Common myeloid progenitor, CD34-positive (primary cell): ENCODE measurements at regions not wholly inside any gene's neighbourhood (a gene's known extent, or its start where the extent isn't known, plus 50 kb on each side); places are given as distances from the start of the nearest gene placed in this dataset.

Experiments
- CTCF ChIA-PET: fragments of 350-600 bp; sonication (Branson Sonifier 250); formaldehyde crosslinking; loops from one replicate; lab custom pipeline; 2021; ENCODE audit warnings: antibody characterized with exemption; lab: Charles Lee
- POLR2A ChIA-PET: fragments of 350-600 bp; sonication (Branson Sonifier 250); formaldehyde crosslinking; loops from one replicate; lab custom pipeline; 2021; ENCODE audit warnings: antibody characterized with exemption; lab: Charles Lee
- DNase-seq, 3 donors: peaks; one replicate each; pipeline versions ENCODE4 v3.0.0 to v3.0.0-alpha.2; 2013
- H3K27ac ChIP-seq, 2 experiments: 1 replicate in 1 of 2; 2 replicates in 1 of 2; pipeline ENCODE4 v1.7.0; 2013; ENCODE audit warnings: inconsistent platforms in 2 of 2, low read length in 2 of 2, mild to moderate bottlenecking in 2 of 2, low read depth in 1 of 2, moderate library complexity in 1 of 2; ENCODE audit not compliant: severe bottlenecking in 2 of 2, insufficient read depth in 1 of 2, poor library complexity in 1 of 2
- H3K27me3 ChIP-seq, 5 experiments: replicated peaks in 2 of 5; 1 replicate in 3 of 5; 2 replicates in 2 of 5; pipeline versions ENCODE4 v1.6.1 to v1.7.0; 2013; ENCODE audit warnings: low read length in 4 of 5, mild to moderate bottlenecking in 2 of 5, moderate library complexity in 2 of 5, inconsistent platforms in 1 of 5; ENCODE audit not compliant: insufficient read depth in 5 of 5, control insufficient read depth in 4 of 5
- H3K36me3 ChIP-seq, 4 experiments: 1 replicate in 2 of 4; 2 replicates in 2 of 4; pipeline versions ENCODE4 v1.6.1 to v1.7.0; 2013; ENCODE audit warnings: low read length in 3 of 4, control low read depth in 1 of 4, mild to moderate bottlenecking in 1 of 4; ENCODE audit not compliant: control insufficient read depth in 4 of 4, insufficient read depth in 4 of 4
- H3K4me1 ChIP-seq, 4 experiments: 1 replicate in 3 of 4; 2 replicates in 1 of 4; pipeline versions ENCODE4 v1.6.1 to v1.7.1; 2013; ENCODE audit warnings: low read length in 3 of 4, mild to moderate bottlenecking in 3 of 4, control low read depth in 1 of 4, inconsistent platforms in 1 of 4, moderate library complexity in 1 of 4; ENCODE audit not compliant: control insufficient read depth in 4 of 4, insufficient read depth in 4 of 4; ENCODE audit errors: control extremely low read depth in 1 of 4
- H3K4me3 ChIP-seq, 7 experiments: 1 replicate in 4 of 7; 2 replicates in 3 of 7; pipeline versions ENCODE4 v1.5.1 to v1.7.0; 2013; ENCODE audit warnings: mild to moderate bottlenecking in 7 of 7, low read length in 6 of 7, moderate library complexity in 6 of 7, inconsistent platforms in 2 of 7, low read depth in 2 of 7, control low read depth in 1 of 7; ENCODE audit not compliant: insufficient read depth in 4 of 7, control insufficient read depth in 1 of 7; ENCODE audit errors: extremely low read depth in 1 of 7
- H3K9me3 ChIP-seq, 5 experiments: 1 replicate in 4 of 5; 2 replicates in 1 of 5; pipeline versions ENCODE4 v1.6.1 to v1.7.1; 2013; ENCODE audit warnings: low read length in 4 of 5, mild to moderate bottlenecking in 2 of 5, inconsistent platforms in 1 of 5, low read depth in 1 of 5, moderate library complexity in 1 of 5; ENCODE audit not compliant: control insufficient read depth in 4 of 5, insufficient read depth in 2 of 5; ENCODE audit errors: control extremely low read depth in 1 of 5
- WGBS: methylation state at CpG from one replicate; pipeline ENCODE4 v1.1.5; 2013; ENCODE audit not compliant: insufficient coverage; 5-methylcytosine and 5-hydroxymethylcytosine counted together

GRCh38 chr9:73237140-73237539 is 85.5 kb downstream of the ANXA1 start:
- peaks cover 0 to 6% (median 3%) of the 10 kb centered on the region in 4 experiments for H3K4me1 ChIP-seq

GRCh38 chr9:73239570-73240265 is 88.1 kb downstream of the ANXA1 start:
- Histone ChIP-seq H3K4me3 (no peak overlapping the region), H3K4me1 (peaks cover 0 to 8% (median 1%) of the 10 kb centered on the region in 4 experiments), H3K9me3 (no peaks in the 10 kb centered on the region), H3K36me3 (no peaks in the 10 kb centered on the region), H3K27me3 (no peaks in the 10 kb centered on the region), H3K27ac (no peak overlapping the region)
- WGBS: no CpG with 5 or more reads among the region's 2 CpGs
- CTCF ChIA-PET: interaction anchor here (0.9 kb wide), 1 partner anchor 1332 kb away, joined by 3 read pairs; no protein-coding TSS in a partner anchor
- no peak for DNase-seq
- POLR2A ChIA-PET: no interaction called here

More at GRCh38 chr9:73237140-73237539, 85.5 kb downstream of the ANXA1 start:
- WGBS: 30% methylated on average over 1 of the region's 1 CpG
- H3K27me3 ChIP-seq: no peaks in the 10 kb centered on the region
- POLR2A ChIA-PET: no interaction called here
- peak in 1 of 3 donors; percentile 26 for DNase-seq
- H3K27ac ChIP-seq: no peak overlapping the region
- CTCF ChIA-PET: interaction anchor here (0.6 kb wide), 1 partner anchor 21 kb away, joined by 3 read pairs; no protein-coding TSS in a partner anchor
- H3K36me3 ChIP-seq: no peaks in the 10 kb centered on the region
- no peaks in the 10 kb centered on the region for H3K9me3 ChIP-seq
- no peak overlapping the region for H3K4me3 ChIP-seq

- CTCF ChIA-PET: interaction anchor here (1.1 kb wide), 1 partner anchor 41 kb away, joined by 3 read pairs; no protein-coding TSS in a partner anchor
- Histone ChIP-seq H3K9me3 (no peaks in the 10 kb centered on the region), H3K36me3 (no peaks in the 10 kb centered on the region), H3K4me1 (peaks cover 0 to 8% (median 1%) of the 10 kb centered on the region in 4 experiments), H3K27ac (no peak overlapping the region), H3K27me3 (no peaks in the 10 kb centered on the region), H3K4me3 (no peak overlapping the region)
- 100% methylated on average over 2 of the region's 2 CpGs for WGBS
- no peak for DNase-seq
- POLR2A ChIA-PET: no interaction called here
These were observed 91.4 kb downstream of the ANXA1 start for GRCh38 chr9:73243078-73243477.

GRCh38 chr9:73259086-73259696 is 107.5 kb downstream of the ANXA1 start:
- no peak for DNase-seq
- CTCF ChIA-PET: interaction anchor here (0.7 to 1.5 kb wide), 2 partner anchors 17 to 22 kb away, joined by 3 read pairs; no protein-coding TSS in a partner anchor

GRCh38 chr9:73260506-73260905 is 108.8 kb downstream of the ANXA1 start:
- no peaks in the 10 kb centered on the region for H3K9me3 ChIP-seq
- no peaks in the 10 kb centered on the region for H3K27me3 ChIP-seq
- ChIA-PET CTCF (interaction anchor here (1.3 to 1.5 kb wide), 2 partner anchors 15 to 18 kb away, joined by 3 read pairs; no protein-coding TSS in a partner anchor), POLR2A (no interaction called here)
- no peak for DNase-seq
- no peak overlapping the region for H3K27ac ChIP-seq
- no peak overlapping the region for H3K4me3 ChIP-seq
- H3K4me1 ChIP-seq: no peaks in the 10 kb centered on the region
- no peaks in the 10 kb centered on the region for H3K36me3 ChIP-seq

More at GRCh38 chr9:73259086-73259696, 107.5 kb downstream of the ANXA1 start:
- H3K27me3 ChIP-seq: no peaks in the 10 kb centered on the region
- H3K4me3 ChIP-seq: no peak overlapping the region
- no peaks in the 10 kb centered on the region for H3K36me3 ChIP-seq
- no peak overlapping the region for H3K27ac ChIP-seq
- no peaks in the 10 kb centered on the region for H3K9me3 ChIP-seq
- WGBS: 95% methylated on average over 9 of the region's 13 CpGs
- POLR2A ChIA-PET: no interaction called here
- H3K4me1 ChIP-seq: no peaks in the 10 kb centered on the region

- Histone ChIP-seq H3K36me3 (no peaks in the 10 kb centered on the region), H3K4me1 (no peaks in the 10 kb centered on the region), H3K27me3 (no peaks in the 10 kb centered on the region), H3K27ac (no peak overlapping the region), H3K4me3 (no peak overlapping the region), H3K9me3 (no peaks in the 10 kb centered on the region)
- ChIA-PET POLR2A (no interaction called here), CTCF (no interaction called here)
- DNase-seq: no peak
- WGBS: 100% methylated on average over 1 of the region's 4 CpGs
These were observed 113.0 kb downstream of the ANXA1 start for GRCh38 chr9:73264631-73265030.

GRCh38 chr9:73265876-73266275 is 114.2 kb downstream of the ANXA1 start:
- no peak overlapping the region for H3K27ac ChIP-seq
- no peak for DNase-seq
- 98% methylated on average over 4 of the region's 4 CpGs for WGBS
- ChIA-PET POLR2A (no interaction called here), CTCF (interaction anchor here (0.6 kb wide), 1 partner anchor 299 kb away, joined by 3 read pairs; no protein-coding TSS in a partner anchor)
- H3K36me3 ChIP-seq: no peaks in the 10 kb centered on the region
- H3K4me1 ChIP-seq: no peaks in the 10 kb centered on the region
- H3K4me3 ChIP-seq: no peak overlapping the region
- H3K9me3 ChIP-seq: no peaks in the 10 kb centered on the region
- no peaks in the 10 kb centered on the region for H3K27me3 ChIP-seq
